ENCODE measurements at regions not wholly inside any gene's neighbourhood (a gene's known extent, or its start where the extent isn't known, plus 50 kb on each side); places are given as distances from the start of the nearest gene placed in this dataset.

GRCh38 chr5:39870137-39870536, 445.4 kb upstream of the DAB2 start:
- TF ChIP-seq CTCF (IDR thresholded peaks at IDR 0.05) = no peak
- TF ChIP-seq EP300 (IDR thresholded peaks at IDR 0.05) = no peak
- no peak for TF ChIP-seq POLR2A (IDR thresholded peaks at IDR 0.05)
- no peak for TF ChIP-seq POLR2AphosphoS5 (IDR thresholded peaks at IDR 0.05)
